Tibial nerve (tissue), 3 donors: ENCODE measurements at regions not wholly inside any gene's neighbourhood (a gene's known extent, or its start where the extent isn't known, plus 50 kb on each side); places are given as distances from the start of the nearest gene placed in this dataset.

ENCODE experiments used
- POLR2A ChIP-seq, 2 donors: fragments of 450-650 bp; IDR thresholded peaks; one replicate each; pipeline ENCODE4 v1.6.1; 2017; ENCODE audit warnings: antibody characterized with exemption in 2 of 2, mild to moderate bottlenecking in 2 of 2, moderate library complexity in 2 of 2
- TF ChIP-seq, protein P1 (sequence below), 5 experiments: fragments of 200-600 bp in 3 of 5; fragments of 450-650 bp in 2 of 5; sonication (generic) in 3 of 5; IDR thresholded peaks; one replicate each; pipeline ENCODE4 v1.5.1; 2016 to 2019; ENCODE audit warnings: antibody characterized with exemption in 5 of 5, mild to moderate bottlenecking in 3 of 5, moderate library complexity in 2 of 5

DNA sequence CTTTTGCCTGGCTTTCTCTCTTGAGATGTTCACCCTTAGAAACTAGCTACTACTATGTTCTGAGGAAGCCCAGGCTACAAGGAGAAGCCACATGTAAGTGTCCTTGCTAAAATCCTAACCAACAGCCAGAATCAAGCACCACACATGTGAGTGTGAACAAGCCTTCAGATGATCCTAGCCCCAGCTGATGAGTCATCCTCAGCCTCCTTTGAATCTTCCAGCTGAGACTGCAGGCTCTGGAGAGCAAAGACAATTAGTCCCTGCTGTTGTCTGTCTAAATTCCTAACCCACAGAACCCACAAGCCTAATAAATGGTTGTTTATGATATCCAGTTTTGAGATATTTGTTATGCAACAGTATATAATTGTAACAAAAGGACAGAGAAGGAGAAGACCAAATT is 92.8 kb upstream of the TAC1 start:
- TF ChIP-seq, protein P1, sequence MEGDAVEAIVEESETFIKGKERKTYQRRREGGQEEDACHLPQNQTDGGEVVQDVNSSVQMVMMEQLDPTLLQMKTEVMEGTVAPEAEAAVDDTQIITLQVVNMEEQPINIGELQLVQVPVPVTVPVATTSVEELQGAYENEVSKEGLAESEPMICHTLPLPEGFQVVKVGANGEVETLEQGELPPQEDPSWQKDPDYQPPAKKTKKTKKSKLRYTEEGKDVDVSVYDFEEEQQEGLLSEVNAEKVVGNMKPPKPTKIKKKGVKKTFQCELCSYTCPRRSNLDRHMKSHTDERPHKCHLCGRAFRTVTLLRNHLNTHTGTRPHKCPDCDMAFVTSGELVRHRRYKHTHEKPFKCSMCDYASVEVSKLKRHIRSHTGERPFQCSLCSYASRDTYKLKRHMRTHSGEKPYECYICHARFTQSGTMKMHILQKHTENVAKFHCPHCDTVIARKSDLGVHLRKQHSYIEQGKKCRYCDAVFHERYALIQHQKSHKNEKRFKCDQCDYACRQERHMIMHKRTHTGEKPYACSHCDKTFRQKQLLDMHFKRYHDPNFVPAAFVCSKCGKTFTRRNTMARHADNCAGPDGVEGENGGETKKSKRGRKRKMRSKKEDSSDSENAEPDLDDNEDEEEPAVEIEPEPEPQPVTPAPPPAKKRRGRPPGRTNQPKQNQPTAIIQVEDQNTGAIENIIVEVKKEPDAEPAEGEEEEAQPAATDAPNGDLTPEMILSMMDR (IDR thresholded peaks at IDR 0.05) = no peak
- no peak for TF ChIP-seq POLR2A (IDR thresholded peaks at IDR 0.05)
